Omental fat pad (tissue), 3 donors: ENCODE measurements at regions not wholly inside any gene's neighbourhood (a gene's known extent, or its start where the extent isn't known, plus 50 kb on each side); places are given as distances from the start of the nearest gene placed in this dataset.

Experiments
- ATAC-seq: fragments of 150-250 bp; one replicate; pipeline ENCODE4 v1.9.1; 2016; ENCODE audit warnings: mild to moderate bottlenecking, moderate library complexity; ENCODE audit not compliant: low FRiP score
- DNase-seq: peaks from one replicate; pipeline ENCODE4 v3.0.0-alpha.2; 2019; ENCODE audit warnings: low spot score
- CTCF ChIP-seq, 3 donors: fragments of 450-650 bp; IDR thresholded peaks; one replicate each; pipeline ENCODE4 v1.5.1; 2016 to 2017; ENCODE audit warnings: antibody characterized with exemption in 3 of 3, mild to moderate bottlenecking in 3 of 3, moderate library complexity in 2 of 3

GRCh38 chr13:40495621-40496001 is 170.8 kb downstream of the FOXO1 start:
- no peak for TF ChIP-seq CTCF (IDR thresholded peaks at IDR 0.05)
- ATAC-seq (no peak), DNase-seq (no peak)

GRCh38 chr13:40496035-40496810 is 170.2 kb downstream of the FOXO1 start:
- DNase-seq (no peak), ATAC-seq (no peak)
- TF ChIP-seq CTCF (IDR thresholded peaks at IDR 0.05): no peak

GRCh38 chr13:40498461-40498860 is 168.0 kb downstream of the FOXO1 start:
- no peak for TF ChIP-seq CTCF (IDR thresholded peaks at IDR 0.05)
- DNase-seq (no peak), ATAC-seq (no peak)

GRCh38 chr13:40502236-40502635 is 164.2 kb downstream of the FOXO1 start:
- no peak for TF ChIP-seq CTCF (IDR thresholded peaks at IDR 0.05)
- DNase-seq (no peak), ATAC-seq (peak; percentile 45)

GRCh38 chr13:40503011-40503410 is 163.4 kb downstream of the FOXO1 start:
- TF ChIP-seq CTCF (IDR thresholded peaks at IDR 0.05): no peak
- DNase-seq (no peak), ATAC-seq (no peak)

- ATAC-seq (peak; percentile 46), DNase-seq (no peak)
- no peak for TF ChIP-seq CTCF (IDR thresholded peaks at IDR 0.05)
Measured at GRCh38 chr13:40503966-40504591, 162.4 kb downstream of the FOXO1 start.

- ATAC-seq: no peak
Measured at GRCh38 chr13:40504641-40505040, 161.8 kb downstream of the FOXO1 start.

More at GRCh38 chr13:40504641-40505040, 161.8 kb downstream of the FOXO1 start:
- DNase-seq: no peak
- TF ChIP-seq CTCF (IDR thresholded peaks at IDR 0.05): no peak
